H1 (cell line): ENCODE measurements at regions not wholly inside any gene's neighbourhood (a gene's known extent, or its start where the extent isn't known, plus 50 kb on each side); places are given as distances from the start of the nearest gene placed in this dataset.

Experiments used
- CBX8 ChIP-seq: fragments of 300-800, 300-1000 bp; sonication (generic); IDR thresholded peaks from 2 replicates; pipeline ENCODE4 v1.7.1; 2016; ENCODE audit warnings: low read depth, low read length, borderline replicate concordance
- HDAC2 ChIP-seq, 2 experiments: fragments of 300-600 bp in 1 of 2; sonication (generic) in 1 of 2; IDR thresholded peaks; 2 replicates each; pipeline ENCODE4 v1.6.1; 2011 to 2012; ENCODE audit warnings: low read depth in 2 of 2, low read length in 2 of 2, mild to moderate bottlenecking in 2 of 2, moderate library complexity in 2 of 2, borderline replicate concordance in 1 of 2, inconsistent platforms in 1 of 2
- KDM5A ChIP-seq: fragments of 200-600 bp; IDR thresholded peaks from 2 replicates; pipeline ENCODE4 v1.7.1; 2012; ENCODE audit warnings: mild to moderate bottlenecking, low read length, inconsistent platforms, mixed read lengths
- PHF8 ChIP-seq: fragments of 200-600 bp; sonication (generic); conservative IDR thresholded peaks from 2 replicates; pipeline ENCODE4 v1.7.1; 2012; ENCODE audit warnings: low read depth, mild to moderate bottlenecking, inconsistent platforms, low read length, moderate library complexity
- RAD21 ChIP-seq, 2 experiments: IDR thresholded peaks in 1 of 2; conservative IDR thresholded peaks in 1 of 2; 2 replicates each; pipeline ENCODE4 v1.6.1; 2011; ENCODE audit warnings: low read depth in 2 of 2, low read length in 2 of 2, improper control_type of control experiment in 1 of 2, inconsistent platforms in 1 of 2, mild to moderate bottlenecking in 1 of 2, moderate library complexity in 1 of 2
- RBBP5 ChIP-seq: IDR thresholded peaks from 2 replicates; pipeline ENCODE4 v1.7.1; 2012; ENCODE audit warnings: low read depth, mild to moderate bottlenecking, inconsistent platforms, low read length, moderate library complexity, borderline replicate concordance
- RNF2 ChIP-seq: fragments of 200-900, 300-1000 bp; sonication (generic); IDR thresholded peaks from 2 replicates; pipeline ENCODE4 v1.7.1; 2016; ENCODE audit warnings: borderline replicate concordance, low read depth, mild to moderate bottlenecking, antibody characterized with exemption, low read length; ENCODE audit not compliant: poor library complexity, severe bottlenecking; ENCODE audit errors: missing control alignments
- SP4 ChIP-seq: IDR thresholded peaks from 2 replicates; pipeline ENCODE4 v1.6.1; 2012; ENCODE audit warnings: low read length, inconsistent platforms
- TAF1 ChIP-seq: IDR thresholded peaks from 2 replicates; pipeline ENCODE4 v1.6.1; 2011; ENCODE audit warnings: mild to moderate bottlenecking, low read depth, low read length

GRCh38 chr10:121681997-121682687 lies 83.9 kb upstream of the FGFR2 start (continued):
- TF ChIP-seq RBBP5 (no peak), PHF8 (no peak), CBX8 (no peak), HDAC2 (IDR thresholded peaks at IDR 0.05; ENCODE audit: borderline replicate concordance in 1 of 2, low read depth in 2 of 2, low read length in 2 of 2) (no peak), RNF2 (no peak), KDM5A (no peak), RAD21 (IDR thresholded peaks at IDR 0.05 in 1 of 2, conservative IDR thresholded peaks at IDR 0.05 in 1 of 2; ENCODE audit: low read depth in 2 of 2, low read length in 2 of 2) (no peak), TAF1 (no peak), SP4 (no peak)
- TF ChIP-seq, all 59 proteins: peak for 0
